OCI-LY3 (cell line): ENCODE measurements at regions not wholly inside any gene's neighbourhood (a gene's known extent, or its start where the extent isn't known, plus 50 kb on each side); places are given as distances from the start of the nearest gene placed in this dataset.
A peak's percentile ranks its signal among the peaks of the same experiment; 100 is the strongest.

ENCODE experiments used
- H2AFZ ChIP-seq: fragments of 200-600, 300-600 bp; shearing (Covaris generic); 2 replicates; pipeline ENCODE4 v1.6.0; 2014; ENCODE audit warnings: antibody characterized with exemption, low read depth, low read length
- H3K27ac ChIP-seq: fragments of 200-600, 300-600 bp; sonication (generic); 2 replicates; pipeline ENCODE4 v1.5.1; 2014; ENCODE audit warnings: mild to moderate bottlenecking, low read length, moderate library complexity, mixed read lengths
- H3K27me3 ChIP-seq: fragments of 200-600, 300-600 bp; sonication (generic); 2 replicates; pipeline ENCODE4 v1.6.1; 2014; ENCODE audit warnings: low read depth, low read length, mixed read lengths
- H3K36me3 ChIP-seq: fragments of 200-600, 300-600 bp; sonication (generic); replicated peaks from 2 replicates; pipeline ENCODE3; 2014; ENCODE audit warnings: low read depth, low read length, mixed read lengths
- H3K4me1 ChIP-seq: fragments of 300-600, 200-600 bp; sonication (generic); 2 replicates; pipeline ENCODE4 v1.6.1; 2014; ENCODE audit warnings: low read length, mixed read lengths
- H3K4me2 ChIP-seq: fragments of 200-600, 300-600 bp; sonication (generic); 2 replicates; pipeline ENCODE4 v1.6.1; 2014; ENCODE audit warnings: low read length, mixed read lengths
- H3K4me3 ChIP-seq: fragments of 300-600, 200-600 bp; sonication (generic); 2 replicates; pipeline ENCODE4 v1.5.1; 2014; ENCODE audit warnings: antibody characterized with exemption, mild to moderate bottlenecking, low read length, moderate library complexity
- H3K79me2 ChIP-seq: fragments of 300-600, 200-600 bp; shearing (Covaris generic); 2 replicates; pipeline ENCODE4 v1.6.1; 2014; ENCODE audit warnings: mild to moderate bottlenecking, low read length, mixed read lengths
- H3K9ac ChIP-seq: fragments of 300-600, 200-600 bp; shearing (Covaris generic); 2 replicates; pipeline ENCODE4 v1.6.0; 2014; ENCODE audit warnings: mild to moderate bottlenecking, low read length, moderate library complexity
- H3K9me3 ChIP-seq: fragments of 200-600, 300-600 bp; shearing (Covaris generic); 2 replicates; pipeline ENCODE4 v1.6.1; 2014; ENCODE audit warnings: low read length, mixed read lengths; ENCODE audit not compliant: insufficient read depth
- H4K20me1 ChIP-seq: fragments of 200-600, 300-600 bp; sonication (generic); 2 replicates; pipeline ENCODE4 v1.6.1; 2016; ENCODE audit warnings: low read length, mixed read lengths; ENCODE audit not compliant: insufficient read depth
- EZH2phosphoT487 ChIP-seq: fragments of 200-600 bp; shearing (Covaris generic); IDR thresholded peaks from 2 replicates; pipeline ENCODE4 v1.6.1; 2018; ENCODE audit warnings: antibody characterized with exemption, mixed run types, low read depth
- TF ChIP-seq, protein P1 (sequence below): fragments of 200-600, 300-600 bp; sonication (generic); IDR thresholded peaks from 2 replicates; pipeline ENCODE4 v1.5.1; 2014; ENCODE audit warnings: antibody characterized with exemption, low read length, low read depth

- Histone ChIP-seq H3K9ac (no peak overlapping the region), H4K20me1 (no peaks in the 10 kb centered on the region), H3K4me1 (peaks cover 23% of the 10 kb centered on the region), H3K4me3 (no peak overlapping the region), H3K36me3 (no peaks in the 10 kb centered on the region), H3K79me2 (no peaks in the 10 kb centered on the region), H3K4me2 (no peak overlapping the region), H3K9me3 (no peaks in the 10 kb centered on the region), H2AFZ (no peak overlapping the region), H3K27me3 (no peaks in the 10 kb centered on the region), H3K27ac (no peak overlapping the region)
- no peak for TF ChIP-seq EZH2phosphoT487
- TF ChIP-seq, protein P1, sequence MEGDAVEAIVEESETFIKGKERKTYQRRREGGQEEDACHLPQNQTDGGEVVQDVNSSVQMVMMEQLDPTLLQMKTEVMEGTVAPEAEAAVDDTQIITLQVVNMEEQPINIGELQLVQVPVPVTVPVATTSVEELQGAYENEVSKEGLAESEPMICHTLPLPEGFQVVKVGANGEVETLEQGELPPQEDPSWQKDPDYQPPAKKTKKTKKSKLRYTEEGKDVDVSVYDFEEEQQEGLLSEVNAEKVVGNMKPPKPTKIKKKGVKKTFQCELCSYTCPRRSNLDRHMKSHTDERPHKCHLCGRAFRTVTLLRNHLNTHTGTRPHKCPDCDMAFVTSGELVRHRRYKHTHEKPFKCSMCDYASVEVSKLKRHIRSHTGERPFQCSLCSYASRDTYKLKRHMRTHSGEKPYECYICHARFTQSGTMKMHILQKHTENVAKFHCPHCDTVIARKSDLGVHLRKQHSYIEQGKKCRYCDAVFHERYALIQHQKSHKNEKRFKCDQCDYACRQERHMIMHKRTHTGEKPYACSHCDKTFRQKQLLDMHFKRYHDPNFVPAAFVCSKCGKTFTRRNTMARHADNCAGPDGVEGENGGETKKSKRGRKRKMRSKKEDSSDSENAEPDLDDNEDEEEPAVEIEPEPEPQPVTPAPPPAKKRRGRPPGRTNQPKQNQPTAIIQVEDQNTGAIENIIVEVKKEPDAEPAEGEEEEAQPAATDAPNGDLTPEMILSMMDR = no peak
These were observed 407.3 kb downstream of the DMRT2 start for GRCh38 chr9:1457460-1457859.

- no peak overlapping the region for H2AFZ ChIP-seq
- no peaks in the 10 kb centered on the region for H4K20me1 ChIP-seq
- peaks cover 23% of the 10 kb centered on the region for H3K4me1 ChIP-seq
- no peak overlapping the region for H3K27ac ChIP-seq
- H3K27me3 ChIP-seq = no peaks in the 10 kb centered on the region
- H3K9me3 ChIP-seq = no peaks in the 10 kb centered on the region
- no peaks in the 10 kb centered on the region for H3K36me3 ChIP-seq
- no peak overlapping the region for H3K4me2 ChIP-seq
- H3K79me2 ChIP-seq = no peaks in the 10 kb centered on the region
- no peak overlapping the region for H3K9ac ChIP-seq
- no peak for TF ChIP-seq EZH2phosphoT487
- H3K4me3 ChIP-seq = no peak overlapping the region
These were observed 408.3 kb downstream of the DMRT2 start for GRCh38 chr9:1458503-1458902.

DNA sequence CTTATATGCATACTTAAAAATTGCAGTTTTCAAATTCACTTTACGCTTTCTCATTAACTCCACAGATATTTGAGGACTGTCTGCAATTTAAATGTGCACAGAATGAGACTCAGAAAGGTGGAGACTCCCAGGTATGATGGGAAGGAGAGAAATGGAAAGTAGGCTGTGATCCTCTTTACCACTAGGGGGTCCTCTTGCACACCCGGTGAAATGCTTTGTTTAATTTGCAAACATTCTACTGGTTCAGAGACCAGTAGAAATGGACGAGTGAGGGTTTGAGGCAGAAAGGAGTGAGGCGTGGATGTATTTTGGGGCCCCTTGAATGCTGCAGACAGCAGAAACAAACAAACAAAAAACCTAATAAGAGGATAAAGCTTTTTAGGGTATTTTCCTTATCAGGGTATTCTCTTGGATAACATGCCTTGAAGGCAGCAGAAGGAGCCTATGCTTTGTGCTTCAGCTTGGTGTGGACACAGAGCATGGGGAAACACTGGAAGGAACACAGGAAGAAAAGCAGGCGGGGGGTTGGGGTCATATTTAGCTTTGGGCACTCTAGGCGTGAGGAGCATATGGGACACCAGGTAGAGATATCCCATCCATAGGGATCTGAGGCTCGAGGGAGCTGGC, 410.1 kb downstream of the DMRT2 start:
- Histone ChIP-seq H3K9ac (peak overlapping the region; percentile 42), H4K20me1 (no peaks in the 10 kb centered on the region), H3K4me2 (peak overlapping the region; percentile 67), H3K36me3 (no peaks in the 10 kb centered on the region), H3K4me1 (peaks cover 23% of the 10 kb centered on the region), H2AFZ (peak overlapping the region; percentile 85), H3K9me3 (no peaks in the 10 kb centered on the region), H3K27ac (no peak overlapping the region), H3K79me2 (no peaks in the 10 kb centered on the region), H3K4me3 (peak overlapping the region; percentile 30; the same call in 1 of the 2 replicates), H3K27me3 (no peaks in the 10 kb centered on the region)
- no peak for TF ChIP-seq EZH2phosphoT487
- TF ChIP-seq, protein P1 = peak; percentile 91

GRCh38 chr9:1461812-1462211, 411.7 kb downstream of the DMRT2 start:
- peaks cover 23% of the 10 kb centered on the region for H3K4me1 ChIP-seq
- no peak overlapping the region for H2AFZ ChIP-seq
- H3K4me3 ChIP-seq = no peak overlapping the region
- H3K9me3 ChIP-seq = no peaks in the 10 kb centered on the region
- H4K20me1 ChIP-seq = no peaks in the 10 kb centered on the region
- H3K36me3 ChIP-seq = no peaks in the 10 kb centered on the region
- H3K27ac ChIP-seq = no peak overlapping the region
- H3K9ac ChIP-seq = no peak overlapping the region
- H3K79me2 ChIP-seq = no peaks in the 10 kb centered on the region
- no peak overlapping the region for H3K4me2 ChIP-seq
- TF ChIP-seq EZH2phosphoT487 = no peak
- TF ChIP-seq, protein P1 = no peak
- no peaks in the 10 kb centered on the region for H3K27me3 ChIP-seq
